ENCODE measurements at regions not wholly inside any gene's neighbourhood (a gene's known extent, or its start where the extent isn't known, plus 50 kb on each side); places are given as distances from the start of the nearest gene placed in this dataset.

GRCh38 chr16:64656471-64656870, 465.4 kb downstream of the CDH11 start:
- H3K9ac ChIP-seq (ENCODE audit: low read length in 2 of 2), result no peak overlapping the region
- no peaks in the 10 kb centered on the region for H3K4me1 ChIP-seq (ENCODE audit: control insufficient read depth, insufficient read depth, low read length)
- no peaks in the 10 kb centered on the region for H3K27me3 ChIP-seq (ENCODE audit: control insufficient read depth in 1 of 2, insufficient read depth in 2 of 2, low read length in 2 of 2)
- H3K27ac ChIP-seq (ENCODE audit: low read length), result no peak overlapping the region
- no peaks in the 10 kb centered on the region for H3K9me3 ChIP-seq (ENCODE audit: control insufficient read depth in 2 of 2, low read length in 2 of 2)
- no peaks in the 10 kb centered on the region for H3K36me3 ChIP-seq (ENCODE audit: control insufficient read depth in 2 of 2, insufficient read depth in 2 of 2, low read length in 2 of 2)
- no peak overlapping the region for H3K4me3 ChIP-seq (ENCODE audit: low read length in 2 of 2)

- no peak overlapping the region for H3K27ac ChIP-seq (ENCODE audit: low read length)
- H3K4me3 ChIP-seq (ENCODE audit: low read length in 2 of 2), result no peak overlapping the region
- H3K36me3 ChIP-seq (ENCODE audit: control insufficient read depth in 2 of 2, insufficient read depth in 2 of 2, low read length in 2 of 2), result no peaks in the 10 kb centered on the region
- no peaks in the 10 kb centered on the region for H3K27me3 ChIP-seq (ENCODE audit: control insufficient read depth in 1 of 2, insufficient read depth in 2 of 2, low read length in 2 of 2)
- no peaks in the 10 kb centered on the region for H3K9me3 ChIP-seq (ENCODE audit: control insufficient read depth in 2 of 2, low read length in 2 of 2)
- H3K9ac ChIP-seq (ENCODE audit: low read length in 2 of 2), result no peak overlapping the region
- no peaks in the 10 kb centered on the region for H3K4me1 ChIP-seq (ENCODE audit: control insufficient read depth, insufficient read depth, low read length)
Measured at GRCh38 chr16:64654178-64654577, 467.7 kb downstream of the CDH11 start.

- H3K27ac ChIP-seq (ENCODE audit: low read length), result no peak overlapping the region
- no peaks in the 10 kb centered on the region for H3K27me3 ChIP-seq (ENCODE audit: control insufficient read depth in 1 of 2, insufficient read depth in 2 of 2, low read length in 2 of 2)
- H3K4me1 ChIP-seq (ENCODE audit: control insufficient read depth, insufficient read depth, low read length), result no peaks in the 10 kb centered on the region
- no peak overlapping the region for H3K4me3 ChIP-seq (ENCODE audit: low read length in 2 of 2)
- H3K9ac ChIP-seq (ENCODE audit: low read length in 2 of 2), result no peak overlapping the region
- no peaks in the 10 kb centered on the region for H3K9me3 ChIP-seq (ENCODE audit: control insufficient read depth in 2 of 2, low read length in 2 of 2)
- H3K36me3 ChIP-seq (ENCODE audit: control insufficient read depth in 2 of 2, insufficient read depth in 2 of 2, low read length in 2 of 2), result no peaks in the 10 kb centered on the region
Measured at GRCh38 chr16:64648282-64648681, 473.6 kb downstream of the CDH11 start.

GRCh38 chr16:64641343-64641742, 480.5 kb downstream of the CDH11 start:
- Histone ChIP-seq H3K9me3 (ENCODE audit: control insufficient read depth in 2 of 2, low read length in 2 of 2) (no peaks in the 10 kb centered on the region), H3K4me3 (ENCODE audit: low read length in 2 of 2) (no peak overlapping the region), H3K9ac (ENCODE audit: low read length in 2 of 2) (no peak overlapping the region), H3K4me1 (ENCODE audit: control insufficient read depth, insufficient read depth, low read length) (no peaks in the 10 kb centered on the region), H3K36me3 (ENCODE audit: control insufficient read depth in 2 of 2, insufficient read depth in 2 of 2, low read length in 2 of 2) (no peaks in the 10 kb centered on the region), H3K27me3 (ENCODE audit: control insufficient read depth in 1 of 2, insufficient read depth in 2 of 2, low read length in 2 of 2) (no peaks in the 10 kb centered on the region), H3K27ac (ENCODE audit: low read length) (no peak overlapping the region)

GRCh38 chr16:64638766-64639165, 483.1 kb downstream of the CDH11 start:
- Histone ChIP-seq H3K4me1 (ENCODE audit: control insufficient read depth, insufficient read depth, low read length) (no peaks in the 10 kb centered on the region), H3K4me3 (ENCODE audit: low read length in 2 of 2) (no peak overlapping the region), H3K9me3 (ENCODE audit: control insufficient read depth in 2 of 2, low read length in 2 of 2) (no peaks in the 10 kb centered on the region), H3K27ac (ENCODE audit: low read length) (no peak overlapping the region), H3K36me3 (ENCODE audit: control insufficient read depth in 2 of 2, insufficient read depth in 2 of 2, low read length in 2 of 2) (no peaks in the 10 kb centered on the region), H3K27me3 (ENCODE audit: control insufficient read depth in 1 of 2, insufficient read depth in 2 of 2, low read length in 2 of 2) (no peaks in the 10 kb centered on the region), H3K9ac (ENCODE audit: low read length in 2 of 2) (no peak overlapping the region)

GRCh38 chr16:64629622-64630021, 492.2 kb downstream of the CDH11 start:
- Histone ChIP-seq H3K4me1 (ENCODE audit: control insufficient read depth, insufficient read depth, low read length) (no peaks in the 10 kb centered on the region), H3K9ac (ENCODE audit: low read length in 2 of 2) (no peak overlapping the region), H3K27ac (ENCODE audit: low read length) (no peak overlapping the region), H3K9me3 (ENCODE audit: control insufficient read depth in 2 of 2, low read length in 2 of 2) (no peaks in the 10 kb centered on the region), H3K27me3 (ENCODE audit: control insufficient read depth in 1 of 2, insufficient read depth in 2 of 2, low read length in 2 of 2) (no peaks in the 10 kb centered on the region), H3K36me3 (ENCODE audit: control insufficient read depth in 2 of 2, insufficient read depth in 2 of 2, low read length in 2 of 2) (no peaks in the 10 kb centered on the region), H3K4me3 (ENCODE audit: low read length in 2 of 2) (no peak overlapping the region)

GRCh38 chr16:64627781-64628180, 494.1 kb downstream of the CDH11 start:
- Histone ChIP-seq H3K27me3 (ENCODE audit: control insufficient read depth in 1 of 2, insufficient read depth in 2 of 2, low read length in 2 of 2) (no peaks in the 10 kb centered on the region), H3K36me3 (ENCODE audit: control insufficient read depth in 2 of 2, insufficient read depth in 2 of 2, low read length in 2 of 2) (no peaks in the 10 kb centered on the region), H3K27ac (ENCODE audit: low read length) (no peak overlapping the region), H3K4me3 (ENCODE audit: low read length in 2 of 2) (no peak overlapping the region), H3K9ac (ENCODE audit: low read length in 2 of 2) (no peak overlapping the region), H3K4me1 (ENCODE audit: control insufficient read depth, insufficient read depth, low read length) (no peaks in the 10 kb centered on the region), H3K9me3 (ENCODE audit: control insufficient read depth in 2 of 2, low read length in 2 of 2) (no peaks in the 10 kb centered on the region)

GRCh38 chr16:64627288-64627687, 494.6 kb downstream of the CDH11 start:
- H3K4me3 ChIP-seq (ENCODE audit: low read length in 2 of 2), result no peak overlapping the region
- no peaks in the 10 kb centered on the region for H3K36me3 ChIP-seq (ENCODE audit: control insufficient read depth in 2 of 2, insufficient read depth in 2 of 2, low read length in 2 of 2)
- no peaks in the 10 kb centered on the region for H3K9me3 ChIP-seq (ENCODE audit: control insufficient read depth in 2 of 2, low read length in 2 of 2)
- H3K9ac ChIP-seq (ENCODE audit: low read length in 2 of 2), result no peak overlapping the region
- no peaks in the 10 kb centered on the region for H3K4me1 ChIP-seq (ENCODE audit: control insufficient read depth, insufficient read depth, low read length)
- no peaks in the 10 kb centered on the region for H3K27me3 ChIP-seq (ENCODE audit: control insufficient read depth in 1 of 2, insufficient read depth in 2 of 2, low read length in 2 of 2)
- H3K27ac ChIP-seq (ENCODE audit: low read length), result no peak overlapping the region

- no peaks in the 10 kb centered on the region for H3K27me3 ChIP-seq (ENCODE audit: control insufficient read depth in 1 of 2, insufficient read depth in 2 of 2, low read length in 2 of 2)
- no peak overlapping the region for H3K9ac ChIP-seq (ENCODE audit: low read length in 2 of 2)
- no peaks in the 10 kb centered on the region for H3K36me3 ChIP-seq (ENCODE audit: control insufficient read depth in 2 of 2, insufficient read depth in 2 of 2, low read length in 2 of 2)
- H3K4me3 ChIP-seq (ENCODE audit: low read length in 2 of 2), result no peak overlapping the region
- H3K27ac ChIP-seq (ENCODE audit: low read length), result no peak overlapping the region
- H3K9me3 ChIP-seq (ENCODE audit: control insufficient read depth in 2 of 2, low read length in 2 of 2), result no peaks in the 10 kb centered on the region
- H3K4me1 ChIP-seq (ENCODE audit: control insufficient read depth, insufficient read depth, low read length), result no peaks in the 10 kb centered on the region
Measured at GRCh38 chr16:64626776-64627175, 495.1 kb downstream of the CDH11 start.

- Histone ChIP-seq H3K27me3 (ENCODE audit: control insufficient read depth in 1 of 2, insufficient read depth in 2 of 2, low read length in 2 of 2) (no peaks in the 10 kb centered on the region), H3K27ac (ENCODE audit: low read length) (no peak overlapping the region), H3K9me3 (ENCODE audit: control insufficient read depth in 2 of 2, low read length in 2 of 2) (no peaks in the 10 kb centered on the region), H3K4me1 (ENCODE audit: control insufficient read depth, insufficient read depth, low read length) (no peaks in the 10 kb centered on the region), H3K36me3 (ENCODE audit: control insufficient read depth in 2 of 2, insufficient read depth in 2 of 2, low read length in 2 of 2) (no peaks in the 10 kb centered on the region), H3K9ac (ENCODE audit: low read length in 2 of 2) (no peak overlapping the region), H3K4me3 (ENCODE audit: low read length in 2 of 2) (no peak overlapping the region)
Measured at GRCh38 chr16:64621616-64622015, 500.2 kb downstream of the CDH11 start.

- no peaks in the 10 kb centered on the region for H3K9me3 ChIP-seq (ENCODE audit: control insufficient read depth in 2 of 2, low read length in 2 of 2)
- H3K27ac ChIP-seq (ENCODE audit: low read length), result no peak overlapping the region
- no peaks in the 10 kb centered on the region for H3K27me3 ChIP-seq (ENCODE audit: control insufficient read depth in 1 of 2, insufficient read depth in 2 of 2, low read length in 2 of 2)
- no peaks in the 10 kb centered on the region for H3K36me3 ChIP-seq (ENCODE audit: control insufficient read depth in 2 of 2, insufficient read depth in 2 of 2, low read length in 2 of 2)
- no peak overlapping the region for H3K9ac ChIP-seq (ENCODE audit: low read length in 2 of 2)
- H3K4me1 ChIP-seq (ENCODE audit: control insufficient read depth, insufficient read depth, low read length), result peaks cover 4% of the 10 kb centered on the region
- no peak overlapping the region for H3K4me3 ChIP-seq (ENCODE audit: low read length in 2 of 2)
Measured at GRCh38 chr16:64617836-64618476, 503.9 kb downstream of the CDH11 start.

All from stomach smooth muscle (tissue), 2 donors.